ENCODE measurements at regions not wholly inside any gene's neighbourhood (a gene's known extent, or its start where the extent isn't known, plus 50 kb on each side); places are given as distances from the start of the nearest gene placed in this dataset.

DNA sequence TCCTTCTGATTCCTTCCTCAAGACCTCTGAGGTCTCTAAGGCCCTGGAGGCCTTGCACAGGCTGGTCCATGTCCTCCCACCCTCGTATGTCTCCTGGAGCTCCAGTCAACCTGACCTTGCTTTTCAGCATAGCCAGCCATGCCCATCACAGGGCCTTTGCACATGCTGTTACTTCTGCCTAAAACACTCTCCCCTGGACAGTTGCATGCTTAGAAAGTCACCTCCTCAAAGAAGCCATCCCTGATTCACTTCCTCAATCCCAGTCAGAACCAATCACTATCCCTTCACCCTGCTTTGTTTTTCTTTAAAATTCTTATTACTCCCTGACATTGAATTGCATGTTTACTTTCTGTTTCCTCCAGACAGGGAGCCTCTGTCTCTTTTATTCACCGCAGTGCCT is 322.1 kb upstream of the CCL2 start:
- no peak for ATAC-seq (ENCODE audit: insufficient read depth, low FRiP score)
- H3K4me3 ChIP-seq = no peak overlapping the region
- H3K9ac ChIP-seq (ENCODE audit: insufficient read depth in 1 of 2, low read length in 2 of 2) = no peak overlapping the region
- DNase-seq = no peak
- no peak overlapping the region for H3K27ac ChIP-seq (ENCODE audit: low read depth in 1 of 2, low read length in 1 of 2)
- H3K27me3 ChIP-seq (ENCODE audit: control insufficient read depth in 3 of 3, insufficient read depth in 3 of 3, low read length in 2 of 3) = no peaks in the 10 kb centered on the region
- no peaks in the 10 kb centered on the region for H3K4me1 ChIP-seq (ENCODE audit: control insufficient read depth in 5 of 5, insufficient read depth in 5 of 5, low read length in 5 of 5)
- no peaks in the 10 kb centered on the region for H3K36me3 ChIP-seq (ENCODE audit: control insufficient read depth in 4 of 4, insufficient read depth in 4 of 4, low read length in 4 of 4)
- WGBS, 2 donors = 71 to 88% methylated on average over 2 of the region's 2 CpGs
- TF ChIP-seq, protein P1, sequence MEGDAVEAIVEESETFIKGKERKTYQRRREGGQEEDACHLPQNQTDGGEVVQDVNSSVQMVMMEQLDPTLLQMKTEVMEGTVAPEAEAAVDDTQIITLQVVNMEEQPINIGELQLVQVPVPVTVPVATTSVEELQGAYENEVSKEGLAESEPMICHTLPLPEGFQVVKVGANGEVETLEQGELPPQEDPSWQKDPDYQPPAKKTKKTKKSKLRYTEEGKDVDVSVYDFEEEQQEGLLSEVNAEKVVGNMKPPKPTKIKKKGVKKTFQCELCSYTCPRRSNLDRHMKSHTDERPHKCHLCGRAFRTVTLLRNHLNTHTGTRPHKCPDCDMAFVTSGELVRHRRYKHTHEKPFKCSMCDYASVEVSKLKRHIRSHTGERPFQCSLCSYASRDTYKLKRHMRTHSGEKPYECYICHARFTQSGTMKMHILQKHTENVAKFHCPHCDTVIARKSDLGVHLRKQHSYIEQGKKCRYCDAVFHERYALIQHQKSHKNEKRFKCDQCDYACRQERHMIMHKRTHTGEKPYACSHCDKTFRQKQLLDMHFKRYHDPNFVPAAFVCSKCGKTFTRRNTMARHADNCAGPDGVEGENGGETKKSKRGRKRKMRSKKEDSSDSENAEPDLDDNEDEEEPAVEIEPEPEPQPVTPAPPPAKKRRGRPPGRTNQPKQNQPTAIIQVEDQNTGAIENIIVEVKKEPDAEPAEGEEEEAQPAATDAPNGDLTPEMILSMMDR (IDR thresholded peaks at IDR 0.05; ENCODE audit: control extremely low read depth, extremely low read depth) = no peak
- no peaks in the 10 kb centered on the region for H3K9me3 ChIP-seq (ENCODE audit: control insufficient read depth in 4 of 4, insufficient read depth in 3 of 4, low read length in 3 of 4)

DNA sequence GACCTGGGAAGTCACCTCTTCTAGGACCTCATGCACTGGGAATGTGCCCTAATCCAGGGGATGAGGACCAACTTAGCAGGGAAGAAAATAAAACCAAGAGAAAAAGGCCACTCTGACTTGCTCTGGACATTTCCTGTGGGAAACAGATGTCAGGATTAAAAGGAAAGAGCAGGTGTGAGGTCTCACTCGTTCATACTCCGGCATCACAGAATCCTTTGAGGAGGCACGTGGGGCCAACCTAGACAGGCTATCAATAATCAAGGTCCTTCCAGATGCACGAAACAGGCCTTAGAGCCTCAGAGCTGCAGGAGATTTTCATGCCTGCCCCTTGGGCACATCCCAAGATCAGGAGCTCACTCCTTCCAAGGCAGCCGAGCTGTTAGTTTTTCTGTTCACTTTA is 321.5 kb upstream of the CCL2 start:
- no peaks in the 10 kb centered on the region for H3K36me3 ChIP-seq (ENCODE audit: control insufficient read depth in 4 of 4, insufficient read depth in 4 of 4, low read length in 4 of 4)
- no peak overlapping the region for H3K9ac ChIP-seq (ENCODE audit: insufficient read depth in 1 of 2, low read length in 2 of 2)
- H3K27me3 ChIP-seq (ENCODE audit: control insufficient read depth in 3 of 3, insufficient read depth in 3 of 3, low read length in 2 of 3) = no peaks in the 10 kb centered on the region
- no peaks in the 10 kb centered on the region for H3K4me1 ChIP-seq (ENCODE audit: control insufficient read depth in 5 of 5, insufficient read depth in 5 of 5, low read length in 5 of 5)
- DNase-seq (no peak), ATAC-seq (ENCODE audit: insufficient read depth, low FRiP score) (no peak)
- 49 to 61% methylated on average over 5 of the region's 5 CpGs for WGBS, 2 donors
- TF ChIP-seq, protein P1 (IDR thresholded peaks at IDR 0.05; ENCODE audit: control extremely low read depth, extremely low read depth) = no peak
- no peaks in the 10 kb centered on the region for H3K9me3 ChIP-seq (ENCODE audit: control insufficient read depth in 4 of 4, insufficient read depth in 3 of 4, low read length in 3 of 4)
- no peak overlapping the region for H3K4me3 ChIP-seq
- no peak overlapping the region for H3K27ac ChIP-seq (ENCODE audit: low read depth in 1 of 2, low read length in 1 of 2)

DNA sequence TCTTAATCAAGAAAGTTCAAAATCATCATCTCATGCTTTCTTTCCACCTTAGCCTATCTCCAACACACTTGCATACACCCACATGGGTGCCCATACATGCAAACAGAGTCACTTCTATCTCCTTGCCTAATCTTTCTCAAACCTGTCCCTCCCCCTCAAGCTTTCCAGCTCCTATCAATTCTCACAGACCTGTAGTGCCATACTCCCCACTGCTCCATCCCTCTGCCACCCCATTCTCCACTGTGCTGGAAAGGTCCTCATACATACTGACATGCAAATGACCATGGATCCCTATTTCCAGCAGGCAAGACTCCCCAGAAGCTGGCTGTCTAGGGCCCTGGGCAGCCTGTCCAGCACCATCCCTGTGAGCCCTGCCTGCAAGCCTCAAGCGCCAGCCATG is 320.4 kb upstream of the CCL2 start:
- Histone ChIP-seq H3K27me3 (ENCODE audit: control insufficient read depth in 3 of 3, insufficient read depth in 3 of 3, low read length in 2 of 3) (no peaks in the 10 kb centered on the region), H3K4me3 (no peak overlapping the region), H3K4me1 (ENCODE audit: control insufficient read depth in 5 of 5, insufficient read depth in 5 of 5, low read length in 5 of 5) (no peaks in the 10 kb centered on the region), H3K36me3 (ENCODE audit: control insufficient read depth in 4 of 4, insufficient read depth in 4 of 4, low read length in 4 of 4) (no peaks in the 10 kb centered on the region), H3K9ac (ENCODE audit: insufficient read depth in 1 of 2, low read length in 2 of 2) (no peak overlapping the region), H3K9me3 (ENCODE audit: control insufficient read depth in 4 of 4, insufficient read depth in 3 of 4, low read length in 3 of 4) (no peaks in the 10 kb centered on the region), H3K27ac (ENCODE audit: low read depth in 1 of 2, low read length in 1 of 2) (no peak overlapping the region)
- DNase-seq (no peak), ATAC-seq (ENCODE audit: insufficient read depth, low FRiP score) (no peak)
- TF ChIP-seq, protein P1 (IDR thresholded peaks at IDR 0.05; ENCODE audit: control extremely low read depth, extremely low read depth) = no peak
- 94 to 95% methylated on average over 1 of the region's 1 CpG for WGBS, 2 donors

DNA sequence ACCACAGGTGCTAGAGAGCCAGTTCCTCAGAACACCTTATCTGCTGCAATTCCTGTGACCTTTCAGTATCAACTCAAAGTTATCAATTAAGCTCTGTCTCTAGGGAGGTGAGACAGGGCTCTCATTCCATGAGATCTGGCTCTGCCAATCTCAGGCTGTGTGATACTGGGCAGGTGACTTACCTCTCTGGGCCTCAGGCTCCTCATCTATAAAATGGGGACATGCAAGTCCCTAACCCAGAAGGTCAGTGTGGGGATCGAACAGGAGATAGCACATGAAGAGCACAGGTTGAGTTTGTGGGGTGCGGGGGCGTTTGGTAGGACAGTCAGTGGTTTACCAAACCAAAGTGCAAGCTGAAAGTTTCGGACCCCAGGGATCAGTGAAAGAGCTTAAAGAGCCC is 319.3 kb upstream of the CCL2 start:
- H3K36me3 ChIP-seq (ENCODE audit: control insufficient read depth in 4 of 4, insufficient read depth in 4 of 4, low read length in 4 of 4) = no peaks in the 10 kb centered on the region
- TF ChIP-seq, protein P1 (IDR thresholded peaks at IDR 0.05; ENCODE audit: control extremely low read depth, extremely low read depth) = no peak
- H3K4me3 ChIP-seq = no peak overlapping the region
- no peaks in the 10 kb centered on the region for H3K9me3 ChIP-seq (ENCODE audit: control insufficient read depth in 4 of 4, insufficient read depth in 3 of 4, low read length in 3 of 4)
- DNase-seq = no peak
- H3K27me3 ChIP-seq (ENCODE audit: control insufficient read depth in 3 of 3, insufficient read depth in 3 of 3, low read length in 2 of 3) = no peaks in the 10 kb centered on the region
- H3K4me1 ChIP-seq (ENCODE audit: control insufficient read depth in 5 of 5, insufficient read depth in 5 of 5, low read length in 5 of 5) = no peaks in the 10 kb centered on the region
- ATAC-seq (ENCODE audit: insufficient read depth, low FRiP score) = no peak
- 94 to 95% methylated on average over 4 of the region's 4 CpGs for WGBS, 2 donors
- no peak overlapping the region for H3K9ac ChIP-seq (ENCODE audit: insufficient read depth in 1 of 2, low read length in 2 of 2)
- H3K27ac ChIP-seq (ENCODE audit: low read depth in 1 of 2, low read length in 1 of 2) = no peak overlapping the region

Measured in lung (tissue), 11 donors.